Activated T-cell treated with anti-CD3 and anti-CD28 coated beads, Interleukin-2, amount 50 U/mL, for 72 hours (primary cell): ENCODE measurements at regions not wholly inside any gene's neighbourhood (a gene's known extent, or its start where the extent isn't known, plus 50 kb on each side); places are given as distances from the start of the nearest gene placed in this dataset.
"Not testable (repeated sequence)": the region's sequence is repeated elsewhere in the genome, so short reads cannot be mapped to it uniquely, and the experiment has no call there.

Source experiments
- ATAC-seq, 2 donors: fragments of 150-1000 bp; cut with Tn5 transposase; replicated peaks in 1 of 2; 2 replicates each; pipeline ENCODE4 v1.10.0; 2021; ENCODE audit warnings: moderate library complexity in 2 of 2, mild to moderate bottlenecking in 1 of 2
- DNase-seq, 2 donors: peaks; one replicate each; pipeline ENCODE4 v3.0.0; 2021 to 2022; ENCODE audit warnings: mixed read lengths in 1 of 2
- H3K27ac Mint-ChIP-seq: one replicate; pipeline ENCODE4 v1.8.0; 2022; ENCODE audit warnings: mild to moderate bottlenecking, moderate library complexity, mixed read lengths
- H3K27me3 Mint-ChIP-seq: one replicate; pipeline ENCODE4 v1.8.0; 2022; ENCODE audit warnings: low read depth, mixed read lengths
- H3K36me3 Mint-ChIP-seq, 2 donors: one replicate each; pipeline ENCODE4 v1.8.0; 2022; ENCODE audit warnings: mixed read lengths in 2 of 2, mild to moderate bottlenecking in 1 of 2; ENCODE audit not compliant: insufficient read depth in 2 of 2
- H3K4me1 Mint-ChIP-seq: one replicate; pipeline ENCODE4 v1.8.0; 2022; ENCODE audit warnings: low read depth, mixed read lengths
- H3K4me3 Mint-ChIP-seq, 2 donors: one replicate each; pipeline ENCODE4 v1.8.0; 2022; ENCODE audit warnings: mild to moderate bottlenecking in 2 of 2, mixed read lengths in 2 of 2, moderate library complexity in 2 of 2
- H3K9me3 Mint-ChIP-seq, 2 donors: one replicate each; pipeline ENCODE4 v1.8.0; 2022; ENCODE audit warnings: mixed read lengths in 2 of 2

- no peak overlapping the region for H3K4me3 Mint-ChIP-seq
- no peaks in the 10 kb centered on the region for H3K4me1 Mint-ChIP-seq
- H3K36me3 Mint-ChIP-seq = peaks cover 3 to 7% of the 10 kb centered on the region in 2 donors
- H3K27me3 Mint-ChIP-seq = no peaks in the 10 kb centered on the region
- no peak overlapping the region for H3K27ac Mint-ChIP-seq
- peaks cover 7 to 9% of the 10 kb centered on the region in 2 donors for H3K9me3 Mint-ChIP-seq
- DNase-seq (no peak), ATAC-seq (no peak)
Measured at GRCh38 chr3:30309961-30310954, 296.1 kb upstream of the TGFBR2 start.

GRCh38 chr3:30311781-30312180 is 294.6 kb upstream of the TGFBR2 start:
- no peak overlapping the region for H3K27ac Mint-ChIP-seq
- H3K4me3 Mint-ChIP-seq = no peak overlapping the region
- H3K27me3 Mint-ChIP-seq = no peaks in the 10 kb centered on the region
- H3K4me1 Mint-ChIP-seq = no peaks in the 10 kb centered on the region
- H3K36me3 Mint-ChIP-seq = peaks cover 0 to under 1% of the 10 kb centered on the region in 2 donors
- DNase-seq = no peak
- peaks cover under 1 to 4% of the 10 kb centered on the region in 2 donors for H3K9me3 Mint-ChIP-seq
- ATAC-seq = no peak

- Mint-ChIP-seq H3K27me3 (no peaks in the 10 kb centered on the region), H3K4me1 (no peaks in the 10 kb centered on the region), H3K36me3 (peaks cover 0 to 1% of the 10 kb centered on the region in 2 donors), H3K4me3 (no peak overlapping the region), H3K9me3 (peaks cover 1 to 2% of the 10 kb centered on the region in 2 donors), H3K27ac (no peak overlapping the region)
- no peak for DNase-seq
- no peak for ATAC-seq
Measured at GRCh38 chr3:30313840-30314239, 292.6 kb upstream of the TGFBR2 start.

GRCh38 chr3:30314757-30315325 is 291.6 kb upstream of the TGFBR2 start:
- Mint-ChIP-seq H3K36me3 (peaks cover 0 to 1% of the 10 kb centered on the region in 2 donors), H3K4me3 (no peak overlapping the region), H3K4me1 (peaks cover 5% of the 10 kb centered on the region), H3K27me3 (no peaks in the 10 kb centered on the region), H3K9me3 (peaks cover 1 to 2% of the 10 kb centered on the region in 2 donors), H3K27ac (no peak overlapping the region)
- DNase-seq (no peak), ATAC-seq (no peak)

- no peaks in the 10 kb centered on the region for H3K27me3 Mint-ChIP-seq
- no peak for ATAC-seq
- peaks cover 9% of the 10 kb centered on the region for H3K4me1 Mint-ChIP-seq
- no peak overlapping the region for H3K27ac Mint-ChIP-seq
- no peak overlapping the region for H3K4me3 Mint-ChIP-seq
- peaks cover 0 to 1% of the 10 kb centered on the region in 2 donors for H3K36me3 Mint-ChIP-seq
- H3K9me3 Mint-ChIP-seq = peaks cover under 1 to 1% of the 10 kb centered on the region in 2 donors
- DNase-seq = no peak
Measured at GRCh38 chr3:30315447-30315846, 291.0 kb upstream of the TGFBR2 start.

GRCh38 chr3:30317561-30317960 is 288.8 kb upstream of the TGFBR2 start:
- ATAC-seq (no peak), DNase-seq (no peak)
- peaks cover 0 to 4% of the 10 kb centered on the region in 2 donors for H3K9me3 Mint-ChIP-seq
- no peak overlapping the region for H3K4me3 Mint-ChIP-seq
- H3K4me1 Mint-ChIP-seq = peaks cover 9% of the 10 kb centered on the region
- no peak overlapping the region for H3K27ac Mint-ChIP-seq
- H3K27me3 Mint-ChIP-seq = no peaks in the 10 kb centered on the region
- peaks cover 0 to 3% of the 10 kb centered on the region in 2 donors for H3K36me3 Mint-ChIP-seq

- DNase-seq (no peak), ATAC-seq (no peak)
- H3K4me3 Mint-ChIP-seq = no peak overlapping the region
- H3K4me1 Mint-ChIP-seq = peaks cover 9% of the 10 kb centered on the region
- peaks cover 1 to 4% of the 10 kb centered on the region in 2 donors for H3K36me3 Mint-ChIP-seq
- no peaks in the 10 kb centered on the region for H3K27me3 Mint-ChIP-seq
- H3K27ac Mint-ChIP-seq = no peak overlapping the region
- peaks cover under 1 to 4% of the 10 kb centered on the region in 2 donors for H3K9me3 Mint-ChIP-seq
Measured at GRCh38 chr3:30318110-30318509, 288.3 kb upstream of the TGFBR2 start.

- Mint-ChIP-seq H3K27ac (no peak overlapping the region), H3K4me1 (peaks cover 9% of the 10 kb centered on the region), H3K27me3 (no peaks in the 10 kb centered on the region), H3K9me3 (peaks cover 6 to 8% of the 10 kb centered on the region in 2 donors), H3K4me3 (no peak overlapping the region), H3K36me3 (peaks cover 3 to 6% of the 10 kb centered on the region in 2 donors)
- ATAC-seq (peak; percentile 75 to 93), DNase-seq (peak; percentile 28 to 44)
Measured at GRCh38 chr3:30319713-30320112, 286.7 kb upstream of the TGFBR2 start.

- Mint-ChIP-seq H3K4me3 (no peak overlapping the region), H3K27ac (peak overlapping the region; percentile 38), H3K9me3 (peaks cover 6 to 8% of the 10 kb centered on the region in 2 donors), H3K4me1 (peaks cover 9% of the 10 kb centered on the region), H3K27me3 (no peaks in the 10 kb centered on the region), H3K36me3 (peaks cover 3 to 6% of the 10 kb centered on the region in 2 donors)
- ATAC-seq (no peak), DNase-seq (no peak)
Measured at GRCh38 chr3:30320392-30320791, 286.0 kb upstream of the TGFBR2 start.

GRCh38 chr3:30321065-30321464 is 285.3 kb upstream of the TGFBR2 start:
- ATAC-seq = no peak

GRCh38 chr3:30323649-30324048 is 282.8 kb upstream of the TGFBR2 start:
- H3K27ac Mint-ChIP-seq, H3K9me3 Mint-ChIP-seq, H3K27me3 Mint-ChIP-seq, ATAC-seq, H3K36me3 Mint-ChIP-seq, DNase-seq, H3K4me3 Mint-ChIP-seq: not testable (repeated sequence)
- H3K4me1 Mint-ChIP-seq = peaks cover 15% of the 10 kb centered on the region

More at GRCh38 chr3:30321065-30321464, 285.3 kb upstream of the TGFBR2 start:
- no peak for DNase-seq
- H3K4me3 Mint-ChIP-seq = no peak overlapping the region
- H3K27me3 Mint-ChIP-seq = no peaks in the 10 kb centered on the region
- no peak overlapping the region for H3K27ac Mint-ChIP-seq
- peaks cover 6 to 8% of the 10 kb centered on the region in 2 donors for H3K9me3 Mint-ChIP-seq
- H3K36me3 Mint-ChIP-seq = peaks cover 3 to 6% of the 10 kb centered on the region in 2 donors
- peaks cover 9% of the 10 kb centered on the region for H3K4me1 Mint-ChIP-seq

- Mint-ChIP-seq H3K27ac (no peak overlapping the region), H3K9me3 (peaks cover 6% of the 10 kb centered on the region in 2 donors), H3K4me1 (peaks cover 12% of the 10 kb centered on the region), H3K4me3 (no peak overlapping the region), H3K27me3 (no peaks in the 10 kb centered on the region), H3K36me3 (peaks cover 3 to 4% of the 10 kb centered on the region in 2 donors)
- DNase-seq (no peak), ATAC-seq (no peak)
Measured at GRCh38 chr3:30324587-30324986, 281.8 kb upstream of the TGFBR2 start.

GRCh38 chr3:30327976-30328375 is 278.4 kb upstream of the TGFBR2 start:
- not testable (repeated sequence) for ATAC-seq, H3K27me3 Mint-ChIP-seq, H3K27ac Mint-ChIP-seq, H3K36me3 Mint-ChIP-seq, H3K9me3 Mint-ChIP-seq, DNase-seq, H3K4me3 Mint-ChIP-seq
- H3K4me1 Mint-ChIP-seq = peaks cover 14% of the 10 kb centered on the region
